ENCODE measurements at regions not wholly inside any gene's neighbourhood (a gene's known extent, or its start where the extent isn't known, plus 50 kb on each side); places are given as distances from the start of the nearest gene placed in this dataset.

DNA sequence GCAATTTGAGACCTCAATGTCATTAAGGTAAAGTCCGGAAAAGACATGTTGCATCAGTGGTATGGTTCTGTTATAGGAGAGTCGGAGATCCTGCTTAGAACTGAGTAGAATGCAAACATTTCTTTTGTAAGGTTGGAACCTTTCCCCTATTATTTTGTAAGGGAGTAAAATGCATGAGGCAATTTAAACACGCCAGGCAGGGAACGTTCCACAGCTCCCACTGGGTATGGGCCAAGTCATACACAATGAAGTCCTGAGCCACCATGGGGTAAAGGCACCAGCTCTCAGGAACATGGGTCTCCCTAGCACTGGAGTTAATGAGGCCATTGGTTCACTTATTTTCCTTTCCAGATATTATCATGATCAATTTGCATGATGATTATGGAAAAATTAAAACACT, 116.6 kb upstream of the NR2F2 start:
- TF ChIP-seq POLR2AphosphoS5 (IDR thresholded peaks at IDR 0.05) (peak; percentile 48), POLR2A (IDR thresholded peaks at IDR 0.05) (no peak)
- TF ChIP-seq, protein P1, sequence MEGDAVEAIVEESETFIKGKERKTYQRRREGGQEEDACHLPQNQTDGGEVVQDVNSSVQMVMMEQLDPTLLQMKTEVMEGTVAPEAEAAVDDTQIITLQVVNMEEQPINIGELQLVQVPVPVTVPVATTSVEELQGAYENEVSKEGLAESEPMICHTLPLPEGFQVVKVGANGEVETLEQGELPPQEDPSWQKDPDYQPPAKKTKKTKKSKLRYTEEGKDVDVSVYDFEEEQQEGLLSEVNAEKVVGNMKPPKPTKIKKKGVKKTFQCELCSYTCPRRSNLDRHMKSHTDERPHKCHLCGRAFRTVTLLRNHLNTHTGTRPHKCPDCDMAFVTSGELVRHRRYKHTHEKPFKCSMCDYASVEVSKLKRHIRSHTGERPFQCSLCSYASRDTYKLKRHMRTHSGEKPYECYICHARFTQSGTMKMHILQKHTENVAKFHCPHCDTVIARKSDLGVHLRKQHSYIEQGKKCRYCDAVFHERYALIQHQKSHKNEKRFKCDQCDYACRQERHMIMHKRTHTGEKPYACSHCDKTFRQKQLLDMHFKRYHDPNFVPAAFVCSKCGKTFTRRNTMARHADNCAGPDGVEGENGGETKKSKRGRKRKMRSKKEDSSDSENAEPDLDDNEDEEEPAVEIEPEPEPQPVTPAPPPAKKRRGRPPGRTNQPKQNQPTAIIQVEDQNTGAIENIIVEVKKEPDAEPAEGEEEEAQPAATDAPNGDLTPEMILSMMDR (IDR thresholded peaks at IDR 0.05): no peak
